ENCODE measurements at regions not wholly inside any gene's neighbourhood (a gene's known extent, or its start where the extent isn't known, plus 50 kb on each side); places are given as distances from the start of the nearest gene placed in this dataset.

- TF ChIP-seq GATA2 (IDR thresholded peaks at IDR 0.05; ENCODE audit: low read depth, low read length) (no peak), GATA3 (IDR thresholded peaks at IDR 0.05; ENCODE audit: low read depth, low read length) (no peak)
Measured at GRCh38 chr4:160928482-160928881, 1235.3 kb downstream of the FSTL5 start.
